DND-41 (cell line): ENCODE measurements at regions not wholly inside any gene's neighbourhood (a gene's known extent, or its start where the extent isn't known, plus 50 kb on each side); places are given as distances from the start of the nearest gene placed in this dataset.

Experiments used
- ATAC-seq: fragments of 200-7000 bp; cut with Tn5 transposase; 3 replicates; pipeline ENCODE4 v1.9.1; 2021; ENCODE audit warnings: low read depth; ENCODE audit not compliant: insufficient read depth
- DNase-seq: peaks from one replicate; pipeline ENCODE4 v3.0.0-alpha.2; 2020
- H2AFZ ChIP-seq: 2 replicates; pipeline ENCODE4 v1.6.0; 2012; ENCODE audit warnings: low read depth, low read length
- H3K27ac ChIP-seq: 2 replicates; pipeline ENCODE4 v1.5.1; 2012; ENCODE audit warnings: low read length, inconsistent platforms
- H3K27me3 ChIP-seq: fragments of 200-600 bp; sonication (generic); 2 replicates; pipeline ENCODE4 v1.6.0; 2012; ENCODE audit warnings: low read length, mild to moderate bottlenecking, inconsistent platforms; ENCODE audit not compliant: insufficient read depth, poor library complexity
- H3K36me3 ChIP-seq: 2 replicates; pipeline ENCODE4 v1.5.1; 2012; ENCODE audit warnings: low read length, inconsistent platforms; ENCODE audit not compliant: insufficient read depth
- H3K4me1 ChIP-seq: 2 replicates; pipeline ENCODE4 v1.5.1; 2012; ENCODE audit warnings: mild to moderate bottlenecking, low read length; ENCODE audit not compliant: insufficient read depth
- H3K4me2 ChIP-seq: 2 replicates; pipeline ENCODE4 v1.6.0; 2012; ENCODE audit warnings: mild to moderate bottlenecking, moderate library complexity, low read length, inconsistent platforms; ENCODE audit not compliant: insufficient read depth
- H3K4me3 ChIP-seq, 2 experiments: fragments of 200-600 bp in 1 of 2; shearing (Covaris generic) in 1 of 2; 2 replicates each; pipeline ENCODE4 v1.5.1; 2012 to 2016; ENCODE audit warnings: inconsistent platforms in 2 of 2, low read length in 2 of 2, mild to moderate bottlenecking in 2 of 2, low read depth in 1 of 2, moderate library complexity in 1 of 2
- H3K79me2 ChIP-seq: 2 replicates; pipeline ENCODE4 v1.6.0; 2012; ENCODE audit warnings: low read length, inconsistent platforms; ENCODE audit not compliant: insufficient read depth
- H3K9ac ChIP-seq: 2 replicates; pipeline ENCODE4 v1.6.0; 2012; ENCODE audit warnings: low read depth, mild to moderate bottlenecking, inconsistent platforms, low read length, moderate library complexity
- H3K9me3 ChIP-seq: 2 replicates; pipeline ENCODE4 v1.5.1; 2012; ENCODE audit warnings: low read length, moderate library complexity, mild to moderate bottlenecking, inconsistent platforms; ENCODE audit not compliant: insufficient read depth, severe bottlenecking
- H4K20me1 ChIP-seq: 2 replicates; pipeline ENCODE4 v1.6.0; 2012; ENCODE audit warnings: low read length; ENCODE audit not compliant: insufficient read depth
- CTCF ChIP-seq: IDR thresholded peaks from 2 replicates; pipeline ENCODE4 v1.5.1; 2012; ENCODE audit warnings: borderline replicate concordance, low read length, moderate library complexity, mild to moderate bottlenecking; ENCODE audit not compliant: poor library complexity, severe bottlenecking; ENCODE audit errors: extremely low read depth
- EZH2 ChIP-seq: IDR thresholded peaks from 3 replicates; pipeline ENCODE4 v1.6.1; 2012; ENCODE audit warnings: borderline replicate concordance, low read depth, mild to moderate bottlenecking, moderate library complexity, low read length, inconsistent platforms; ENCODE audit not compliant: severe bottlenecking

GRCh38 chr1:78825561-78825960 is 175.9 kb downstream of the IFI44 start:
- H3K27me3 ChIP-seq = peaks cover 4% of the 10 kb centered on the region
- H3K9ac ChIP-seq = no peak overlapping the region
- no peaks in the 10 kb centered on the region for H3K4me1 ChIP-seq
- no peaks in the 10 kb centered on the region for H3K9me3 ChIP-seq
- H3K36me3 ChIP-seq = no peaks in the 10 kb centered on the region
- no peak overlapping the region for H3K4me3 ChIP-seq
- no peaks in the 10 kb centered on the region for H4K20me1 ChIP-seq
- H3K4me2 ChIP-seq = no peak overlapping the region
- H3K27ac ChIP-seq = no peak overlapping the region
- DNase-seq (no peak), ATAC-seq (no peak)
- no peaks in the 10 kb centered on the region for H3K79me2 ChIP-seq
- TF ChIP-seq EZH2 (no peak), CTCF (no peak)
- H2AFZ ChIP-seq = no peak overlapping the region

GRCh38 chr1:78829644-78830043 is 176.9 kb downstream of the ADGRL4 start:
- no peak overlapping the region for H2AFZ ChIP-seq
- no peak overlapping the region for H3K4me3 ChIP-seq
- no peaks in the 10 kb centered on the region for H3K36me3 ChIP-seq
- H3K79me2 ChIP-seq = no peaks in the 10 kb centered on the region
- H4K20me1 ChIP-seq = no peaks in the 10 kb centered on the region
- peaks cover 4% of the 10 kb centered on the region for H3K27me3 ChIP-seq
- ATAC-seq (no peak), DNase-seq (no peak)
- no peak overlapping the region for H3K27ac ChIP-seq
- H3K9me3 ChIP-seq = no peaks in the 10 kb centered on the region
- H3K9ac ChIP-seq = no peak overlapping the region
- TF ChIP-seq CTCF (no peak), EZH2 (no peak)
- no peaks in the 10 kb centered on the region for H3K4me1 ChIP-seq
- no peak overlapping the region for H3K4me2 ChIP-seq

- no peak overlapping the region for H3K4me3 ChIP-seq
- DNase-seq (no peak), ATAC-seq (no peak)
- no peaks in the 10 kb centered on the region for H3K36me3 ChIP-seq
- peaks cover 4% of the 10 kb centered on the region for H3K27me3 ChIP-seq
- H3K9ac ChIP-seq = no peak overlapping the region
- no peak overlapping the region for H3K27ac ChIP-seq
- no peaks in the 10 kb centered on the region for H3K4me1 ChIP-seq
- H3K79me2 ChIP-seq = no peaks in the 10 kb centered on the region
- no peak overlapping the region for H2AFZ ChIP-seq
- TF ChIP-seq EZH2 (no peak), CTCF (no peak)
- H3K4me2 ChIP-seq = no peak overlapping the region
- no peaks in the 10 kb centered on the region for H3K9me3 ChIP-seq
- H4K20me1 ChIP-seq = no peaks in the 10 kb centered on the region
Measured at GRCh38 chr1:78830321-78830720, 176.2 kb downstream of the ADGRL4 start.
